BE2C (cell line): ENCODE measurements at regions not wholly inside any gene's neighbourhood (a gene's known extent, or its start where the extent isn't known, plus 50 kb on each side); places are given as distances from the start of the nearest gene placed in this dataset.

Source experiments
- DNase-seq: peaks from one replicate; pipeline ENCODE4 v3.0.0-alpha.2; 2020
- H3K27me3 ChIP-seq: fragments of 250-450 bp; sonication (Bioruptor Pico); 2 replicates; pipeline ENCODE4 v1.5.1; 2020; ENCODE audit warnings: mild to moderate bottlenecking
- H3K36me3 ChIP-seq: fragments of 250-450 bp; sonication (Bioruptor Pico); 2 replicates; pipeline ENCODE4 v1.5.1; 2020; ENCODE audit warnings: mild to moderate bottlenecking
- H3K4me1 ChIP-seq: fragments of 250-450 bp; sonication (Bioruptor Pico); 2 replicates; pipeline ENCODE4 v1.5.1; 2020
- H3K4me3 ChIP-seq: 2 replicates; pipeline ENCODE4 v1.5.1; 2011; ENCODE audit warnings: low read depth, low read length
- H3K9me3 ChIP-seq: fragments of 250-450 bp; sonication (Bioruptor Pico); 2 replicates; pipeline ENCODE4 v1.5.1; 2020
- CTCF ChIP-seq: IDR thresholded peaks from 2 replicates; pipeline ENCODE4 v1.5.1; 2012; ENCODE audit warnings: mild to moderate bottlenecking, low read depth, low read length

GRCh38 chr3:106125321-106125720 is 256.5 kb upstream of the CBLB start:
- H3K9me3 ChIP-seq: no peaks in the 10 kb centered on the region
- TF ChIP-seq CTCF: no peak
- no peak overlapping the region for H3K4me3 ChIP-seq
- H3K27me3 ChIP-seq: no peaks in the 10 kb centered on the region
- H3K4me1 ChIP-seq: peaks cover 2% of the 10 kb centered on the region
- DNase-seq: no peak
- no peaks in the 10 kb centered on the region for H3K36me3 ChIP-seq

GRCh38 chr3:106126067-106126845 is 257.4 kb upstream of the CBLB start:
- H3K4me3 ChIP-seq: no peak overlapping the region
- no peak for TF ChIP-seq CTCF

GRCh38 chr3:106126846-106127235 is 258.0 kb upstream of the CBLB start:
- DNase-seq: no peak
- Histone ChIP-seq H3K27me3 (no peaks in the 10 kb centered on the region), H3K4me1 (peaks cover 11% of the 10 kb centered on the region), H3K9me3 (no peaks in the 10 kb centered on the region), H3K4me3 (no peak overlapping the region), H3K36me3 (no peaks in the 10 kb centered on the region)
- no peak for TF ChIP-seq CTCF

More at GRCh38 chr3:106126067-106126845, 257.4 kb upstream of the CBLB start:
- Histone ChIP-seq H3K4me1 (peaks cover 8% of the 10 kb centered on the region), H3K36me3 (no peaks in the 10 kb centered on the region), H3K27me3 (no peaks in the 10 kb centered on the region), H3K9me3 (no peaks in the 10 kb centered on the region)
- DNase-seq: no peak

- H3K36me3 ChIP-seq: no peaks in the 10 kb centered on the region
Measured at GRCh38 chr3:106129939-106130338, 261.1 kb upstream of the CBLB start.

GRCh38 chr3:106130384-106131198 is 261.8 kb upstream of the CBLB start:
- no peaks in the 10 kb centered on the region for H3K27me3 ChIP-seq
- no peaks in the 10 kb centered on the region for H3K9me3 ChIP-seq
- no peak for DNase-seq
- peaks cover 8% of the 10 kb centered on the region for H3K4me1 ChIP-seq
- H3K4me3 ChIP-seq: no peak overlapping the region
- H3K36me3 ChIP-seq: no peaks in the 10 kb centered on the region
- no peak for TF ChIP-seq CTCF

More at GRCh38 chr3:106129939-106130338, 261.1 kb upstream of the CBLB start:
- H3K27me3 ChIP-seq: no peaks in the 10 kb centered on the region
- no peak for TF ChIP-seq CTCF
- H3K4me1 ChIP-seq: peaks cover 11% of the 10 kb centered on the region
- no peak for DNase-seq
- no peaks in the 10 kb centered on the region for H3K9me3 ChIP-seq
- H3K4me3 ChIP-seq: no peak overlapping the region
